ENCODE measurements at regions not wholly inside any gene's neighbourhood (a gene's known extent, or its start where the extent isn't known, plus 50 kb on each side); places are given as distances from the start of the nearest gene placed in this dataset.
"Not testable (repeated sequence)": the region's sequence is repeated elsewhere in the genome, so short reads cannot be mapped to it uniquely, and the experiment has no call there.

- not testable (repeated sequence) for H3K27ac Mint-ChIP-seq; ATAC-seq (replicated peaks); H3K27me3 Mint-ChIP-seq; H3K36me3 Mint-ChIP-seq; DNase-seq; H3K9me3 Mint-ChIP-seq; H3K4me3 Mint-ChIP-seq
- peaks cover 15 to 30% of the 10 kb centered on the region in 2 donors for H3K4me1 Mint-ChIP-seq
Measured at GRCh38 chr16:21349336-21349735, 71.2 kb upstream of the CRYM start.

DNA sequence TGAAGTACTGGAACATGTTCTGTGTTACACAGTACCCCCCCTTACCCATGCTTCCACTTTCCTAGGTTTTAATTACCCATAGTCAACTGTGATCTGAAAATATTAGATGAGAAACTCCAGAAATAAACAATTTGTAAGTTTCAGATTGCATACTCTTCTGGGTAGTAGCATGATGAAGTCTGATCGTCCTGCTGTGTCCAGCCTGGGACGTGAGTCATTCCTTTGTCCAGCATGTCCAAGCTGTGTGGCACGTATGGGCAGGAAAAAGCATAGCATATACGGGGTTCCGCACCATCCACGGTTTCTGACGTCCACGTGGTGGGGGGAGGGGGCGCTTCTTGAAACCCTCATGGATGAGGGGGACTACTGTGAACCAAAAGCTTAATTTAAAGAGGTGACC is 70.7 kb upstream of the CRYM start:
- not testable (repeated sequence) for H3K27ac Mint-ChIP-seq; H3K9me3 Mint-ChIP-seq; H3K36me3 Mint-ChIP-seq; H3K4me3 Mint-ChIP-seq; H3K27me3 Mint-ChIP-seq; DNase-seq; ATAC-seq (replicated peaks)
- H3K4me1 Mint-ChIP-seq = peaks cover 14 to 27% of the 10 kb centered on the region in 2 donors

- ATAC-seq (replicated peaks); H3K9me3 Mint-ChIP-seq; H3K36me3 Mint-ChIP-seq; H3K27ac Mint-ChIP-seq; DNase-seq; H3K4me3 Mint-ChIP-seq; H3K27me3 Mint-ChIP-seq: not testable (repeated sequence)
- H3K4me1 Mint-ChIP-seq = peaks cover 14 to 27% of the 10 kb centered on the region in 2 donors
Measured at GRCh38 chr16:21347538-21347937, 69.4 kb upstream of the CRYM start.

DNA sequence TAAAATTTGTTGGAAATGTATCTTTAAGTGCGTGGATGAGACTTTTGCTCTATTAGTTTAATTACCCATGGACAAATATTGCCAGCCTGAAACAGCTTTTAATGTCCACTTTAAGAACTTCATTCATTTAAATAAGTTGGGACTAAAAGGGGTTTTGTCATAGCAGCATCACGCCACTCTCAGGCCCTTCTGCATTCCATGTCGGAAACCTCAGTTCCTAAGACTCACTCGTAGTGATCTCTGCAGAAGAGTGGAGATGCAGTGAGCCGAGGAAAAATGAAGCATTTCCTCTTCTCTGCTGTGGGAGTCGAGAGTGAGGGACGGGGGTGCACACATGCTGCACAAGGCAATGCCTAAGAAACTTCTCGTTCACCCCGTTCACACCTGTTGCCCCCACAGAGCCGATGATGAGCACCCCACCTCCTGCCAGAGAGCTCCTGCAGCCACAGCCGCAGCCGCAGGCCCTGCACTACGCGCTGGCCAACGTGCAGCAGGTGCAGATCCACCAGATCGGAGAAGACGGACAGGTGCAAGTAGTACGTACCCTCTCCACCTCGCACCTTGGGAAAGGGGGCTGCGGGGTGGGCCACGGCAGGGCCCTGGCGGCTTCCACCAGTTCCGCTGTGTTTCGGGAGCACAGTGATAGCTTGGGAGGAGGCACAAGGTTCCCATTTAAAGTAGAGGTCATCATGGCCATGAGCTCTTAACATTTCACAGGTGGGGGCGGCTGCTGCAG is 68.8 kb upstream of the CRYM start:
- DNase-seq; H3K4me3 Mint-ChIP-seq; H3K36me3 Mint-ChIP-seq; H3K9me3 Mint-ChIP-seq; H3K27me3 Mint-ChIP-seq; H3K27ac Mint-ChIP-seq; ATAC-seq (replicated peaks): not testable (repeated sequence)
- peaks cover 14 to 27% of the 10 kb centered on the region in 2 donors for H3K4me1 Mint-ChIP-seq

DNA sequence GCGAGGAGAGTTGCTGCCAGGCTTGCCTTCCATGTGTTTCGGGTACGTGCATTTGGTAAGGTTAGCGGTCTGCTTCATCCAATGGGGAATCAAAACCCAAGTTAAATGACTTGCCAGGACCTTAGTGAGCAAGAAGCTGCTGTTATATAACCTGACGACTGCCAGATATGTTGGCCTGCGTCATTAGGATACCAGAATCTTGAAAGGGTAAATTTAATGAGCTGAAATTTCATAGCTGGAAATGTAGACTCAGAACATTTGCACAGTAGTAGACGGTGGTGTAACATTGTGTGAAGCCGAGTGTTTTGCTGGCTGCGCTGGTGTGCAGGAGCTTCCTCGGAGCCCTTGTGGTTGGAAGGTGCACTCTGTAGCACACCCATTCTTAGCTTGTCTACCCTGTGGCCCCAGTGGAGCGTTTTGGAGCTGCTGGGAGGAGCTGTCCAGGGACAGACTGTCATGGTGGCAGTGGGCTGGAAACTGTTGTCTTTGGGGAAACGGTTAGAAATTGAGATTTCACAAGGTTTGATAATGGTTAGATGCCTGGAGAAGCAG is 66.3 kb upstream of the CRYM start:
- H3K4me3 Mint-ChIP-seq; H3K27ac Mint-ChIP-seq; H3K27me3 Mint-ChIP-seq; H3K9me3 Mint-ChIP-seq; ATAC-seq (replicated peaks); H3K36me3 Mint-ChIP-seq; DNase-seq: not testable (repeated sequence)
- peaks cover 0 to 17% of the 10 kb centered on the region in 2 donors for H3K4me1 Mint-ChIP-seq

DNA sequence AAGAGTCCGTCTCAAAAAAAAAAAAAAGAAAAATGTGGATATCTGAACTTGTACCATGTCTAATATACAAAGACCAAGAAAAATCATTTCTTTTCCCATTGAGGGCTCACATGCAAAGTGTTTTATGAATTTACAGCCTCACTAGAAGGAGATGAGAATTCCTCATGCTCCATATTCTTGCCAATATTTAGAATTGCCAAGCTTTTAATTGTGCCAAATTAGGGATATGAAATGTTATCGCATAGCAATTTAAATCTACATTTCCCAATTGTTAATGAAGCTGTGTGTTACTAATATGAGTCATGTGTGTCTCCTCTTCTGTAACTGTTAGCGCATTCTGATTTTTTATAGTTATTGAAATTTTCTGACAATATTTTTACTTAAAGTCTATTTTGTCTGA is 63.0 kb upstream of the CRYM start:
- Mint-ChIP-seq H3K4me3 (no peak overlapping the region), H3K27ac (no peak overlapping the region), H3K27me3 (no peaks in the 10 kb centered on the region), H3K9me3 (no peaks in the 10 kb centered on the region), H3K4me1 (peaks cover 0 to 4% of the 10 kb centered on the region in 2 donors), H3K36me3 (peaks cover 3 to 5% of the 10 kb centered on the region in 2 donors)
- ATAC-seq (replicated peaks) (no peak), DNase-seq (no peak)

- no peak overlapping the region for H3K27ac Mint-ChIP-seq
- ATAC-seq (replicated peaks) = no peak
- no peaks in the 10 kb centered on the region for H3K27me3 Mint-ChIP-seq
- H3K9me3 Mint-ChIP-seq = no peaks in the 10 kb centered on the region
- H3K4me3 Mint-ChIP-seq = no peak overlapping the region
- H3K36me3 Mint-ChIP-seq = peaks cover 3 to 6% of the 10 kb centered on the region in 2 donors
- DNase-seq = no peak
- H3K4me1 Mint-ChIP-seq = no peaks in the 10 kb centered on the region
Measured at GRCh38 chr16:21339941-21340340, 61.9 kb upstream of the CRYM start.

- no peaks in the 10 kb centered on the region for H3K4me1 Mint-ChIP-seq
- no peak overlapping the region for H3K27ac Mint-ChIP-seq
- H3K36me3 Mint-ChIP-seq = peaks cover 3 to 7% of the 10 kb centered on the region in 2 donors
- no peak overlapping the region for H3K4me3 Mint-ChIP-seq
- DNase-seq = no peak
- ATAC-seq (replicated peaks) = no peak
- H3K27me3 Mint-ChIP-seq = no peaks in the 10 kb centered on the region
- H3K9me3 Mint-ChIP-seq = no peaks in the 10 kb centered on the region
Measured at GRCh38 chr16:21339269-21339641, 61.2 kb upstream of the CRYM start.

DNA sequence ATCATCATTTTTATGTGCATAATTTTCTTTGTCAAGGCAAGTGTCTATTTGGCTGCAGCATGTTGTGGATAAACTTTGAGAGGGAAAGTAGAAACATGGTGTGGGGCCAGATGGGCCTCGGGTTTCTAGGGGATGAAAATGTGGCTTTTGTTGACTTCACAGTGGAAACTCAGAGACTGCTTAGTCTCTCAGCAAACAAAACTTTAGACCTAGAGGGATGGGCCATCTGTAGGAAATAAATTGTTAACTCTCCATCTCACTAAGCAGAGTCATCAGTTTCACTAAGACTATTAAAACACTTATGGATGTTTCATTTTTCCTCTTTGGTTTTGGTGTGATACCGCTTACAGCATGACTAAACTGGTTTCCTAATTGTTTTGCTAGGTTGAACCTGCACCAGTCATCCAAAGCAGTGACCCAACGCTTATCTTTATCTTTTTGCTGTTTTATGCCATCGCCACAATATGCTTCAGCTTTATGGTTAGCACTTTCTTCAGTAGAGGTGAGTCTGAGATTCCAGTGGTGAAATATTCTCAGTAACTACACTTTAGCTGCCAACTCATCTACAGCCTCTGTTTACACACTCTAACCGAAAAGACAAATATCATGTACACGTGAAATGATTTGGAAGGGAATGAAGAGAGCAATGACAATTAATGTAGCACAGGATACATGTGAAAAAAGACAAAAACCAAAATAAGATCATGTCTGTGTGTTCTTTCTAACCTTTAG is 60.6 kb upstream of the CRYM start:
- Mint-ChIP-seq H3K27ac (no peak overlapping the region), H3K9me3 (no peaks in the 10 kb centered on the region), H3K4me1 (no peaks in the 10 kb centered on the region), H3K36me3 (peaks cover 3 to 8% of the 10 kb centered on the region in 2 donors), H3K27me3 (no peaks in the 10 kb centered on the region), H3K4me3 (no peak overlapping the region)
- ATAC-seq (replicated peaks) = no peak
- no peak for DNase-seq

DNA sequence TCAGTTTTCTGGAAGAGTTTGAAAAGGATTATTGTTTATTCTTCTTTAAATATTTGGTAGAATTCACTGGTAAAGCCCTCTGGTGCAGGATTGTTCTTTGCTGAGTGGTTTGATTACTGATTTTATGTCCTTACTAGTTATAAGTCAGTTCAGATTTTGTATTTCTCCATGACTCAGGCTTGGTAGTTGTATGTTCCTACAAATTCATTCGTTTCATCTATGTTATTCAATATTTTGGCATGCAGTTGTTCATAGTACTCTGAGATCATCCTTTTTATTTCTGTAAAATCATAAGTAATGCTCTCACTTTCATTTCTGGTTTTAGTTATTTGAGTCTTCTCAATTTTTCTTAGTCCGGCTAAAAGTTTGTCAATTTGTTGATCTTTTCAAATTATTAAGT is 58.1 kb upstream of the CRYM start:
- no peak for DNase-seq
- H3K36me3 Mint-ChIP-seq = peaks cover 3 to 12% of the 10 kb centered on the region in 2 donors
- peaks cover 6 to 10% of the 10 kb centered on the region in 2 donors for H3K4me1 Mint-ChIP-seq
- no peaks in the 10 kb centered on the region for H3K9me3 Mint-ChIP-seq
- no peak for ATAC-seq (replicated peaks)
- H3K27me3 Mint-ChIP-seq = no peaks in the 10 kb centered on the region
- H3K4me3 Mint-ChIP-seq = no peak overlapping the region
- no peak overlapping the region for H3K27ac Mint-ChIP-seq

- peaks cover 0 to 10% of the 10 kb centered on the region in 2 donors for H3K36me3 Mint-ChIP-seq
Measured at GRCh38 chr16:21334188-21335146, 56.4 kb upstream of the CRYM start.

DNA sequence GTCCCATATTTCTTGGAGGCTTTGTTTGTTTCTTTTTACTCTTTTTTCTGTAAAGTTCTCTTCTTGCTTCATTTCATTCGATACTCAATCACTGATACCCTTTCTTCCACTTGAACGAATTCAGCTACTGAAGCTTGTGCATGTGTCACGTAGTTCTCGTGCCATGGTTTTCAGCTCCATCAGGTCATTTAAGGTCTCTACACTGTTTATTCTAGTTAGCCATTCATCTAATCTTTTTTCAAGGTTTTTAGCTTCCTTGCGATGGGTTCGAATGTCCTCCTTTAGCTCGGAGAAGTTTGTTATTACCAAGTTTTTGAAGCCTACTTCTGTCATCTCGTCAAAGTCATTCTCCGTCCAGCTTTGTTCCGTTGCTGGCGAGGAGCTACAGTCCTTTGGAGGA is 55.6 kb upstream of the CRYM start:
- Mint-ChIP-seq H3K36me3 (peaks cover 6 to 15% of the 10 kb centered on the region in 2 donors), H3K4me1 (peaks cover 9 to 14% of the 10 kb centered on the region in 2 donors)
- not testable (repeated sequence) for DNase-seq; H3K9me3 Mint-ChIP-seq; ATAC-seq (replicated peaks); H3K27me3 Mint-ChIP-seq; H3K27ac Mint-ChIP-seq; H3K4me3 Mint-ChIP-seq

More at GRCh38 chr16:21334188-21335146, 56.4 kb upstream of the CRYM start:
- H3K27ac Mint-ChIP-seq; DNase-seq; H3K9me3 Mint-ChIP-seq; H3K27me3 Mint-ChIP-seq; ATAC-seq (replicated peaks); H3K4me3 Mint-ChIP-seq: not testable (repeated sequence)
- H3K4me1 Mint-ChIP-seq = peaks cover 7 to 14% of the 10 kb centered on the region in 2 donors

All from stimulated activated naive B cell treated with anti-CD40 and anti-IgM and Interleukin-4, amounts not matched to agents 10 μg/mL and 1 μg/mL and 100 μg/mL, for 72 hours (primary cell).